ENCODE measurements at regions not wholly inside any gene's neighbourhood (a gene's known extent, or its start where the extent isn't known, plus 50 kb on each side); places are given as distances from the start of the nearest gene placed in this dataset.

DNA sequence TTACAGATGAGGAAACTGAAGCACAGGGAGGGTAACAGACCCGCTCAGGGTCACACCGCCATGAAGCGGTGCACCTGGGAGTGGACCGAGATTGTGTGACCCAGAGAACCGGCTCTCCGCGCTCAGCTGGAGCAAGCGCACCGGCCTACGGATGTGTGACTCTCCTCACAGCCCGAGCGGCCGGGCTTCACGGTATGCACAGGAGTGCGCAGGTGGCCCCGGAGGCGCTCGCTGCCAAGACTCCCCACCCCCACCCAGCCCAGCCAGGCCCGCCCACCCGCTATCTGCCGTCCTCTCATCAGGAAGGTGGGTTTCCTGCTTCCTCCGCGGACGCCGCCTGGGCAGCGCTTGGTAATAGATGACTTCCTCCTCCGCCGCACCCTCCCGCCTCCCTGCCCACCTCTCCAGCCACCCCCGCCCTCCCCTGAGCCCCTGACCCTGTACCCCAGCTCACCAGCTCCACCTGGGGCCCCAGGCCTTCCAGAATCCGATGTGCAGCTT, 110.7 kb downstream of the NCOR2 start:
- TF ChIP-seq SPI1 (IDR thresholded peaks at IDR 0.05; ENCODE audit: borderline replicate concordance, low read depth), result no peak
- TF ChIP-seq CTCF (IDR thresholded peaks at IDR 0.05; ENCODE audit: insufficient read depth, low read length), result no peak
- no peak for TF ChIP-seq POLR2AphosphoS5 (IDR thresholded peaks at IDR 0.05; ENCODE audit: low read depth)
- TF ChIP-seq, protein P1, sequence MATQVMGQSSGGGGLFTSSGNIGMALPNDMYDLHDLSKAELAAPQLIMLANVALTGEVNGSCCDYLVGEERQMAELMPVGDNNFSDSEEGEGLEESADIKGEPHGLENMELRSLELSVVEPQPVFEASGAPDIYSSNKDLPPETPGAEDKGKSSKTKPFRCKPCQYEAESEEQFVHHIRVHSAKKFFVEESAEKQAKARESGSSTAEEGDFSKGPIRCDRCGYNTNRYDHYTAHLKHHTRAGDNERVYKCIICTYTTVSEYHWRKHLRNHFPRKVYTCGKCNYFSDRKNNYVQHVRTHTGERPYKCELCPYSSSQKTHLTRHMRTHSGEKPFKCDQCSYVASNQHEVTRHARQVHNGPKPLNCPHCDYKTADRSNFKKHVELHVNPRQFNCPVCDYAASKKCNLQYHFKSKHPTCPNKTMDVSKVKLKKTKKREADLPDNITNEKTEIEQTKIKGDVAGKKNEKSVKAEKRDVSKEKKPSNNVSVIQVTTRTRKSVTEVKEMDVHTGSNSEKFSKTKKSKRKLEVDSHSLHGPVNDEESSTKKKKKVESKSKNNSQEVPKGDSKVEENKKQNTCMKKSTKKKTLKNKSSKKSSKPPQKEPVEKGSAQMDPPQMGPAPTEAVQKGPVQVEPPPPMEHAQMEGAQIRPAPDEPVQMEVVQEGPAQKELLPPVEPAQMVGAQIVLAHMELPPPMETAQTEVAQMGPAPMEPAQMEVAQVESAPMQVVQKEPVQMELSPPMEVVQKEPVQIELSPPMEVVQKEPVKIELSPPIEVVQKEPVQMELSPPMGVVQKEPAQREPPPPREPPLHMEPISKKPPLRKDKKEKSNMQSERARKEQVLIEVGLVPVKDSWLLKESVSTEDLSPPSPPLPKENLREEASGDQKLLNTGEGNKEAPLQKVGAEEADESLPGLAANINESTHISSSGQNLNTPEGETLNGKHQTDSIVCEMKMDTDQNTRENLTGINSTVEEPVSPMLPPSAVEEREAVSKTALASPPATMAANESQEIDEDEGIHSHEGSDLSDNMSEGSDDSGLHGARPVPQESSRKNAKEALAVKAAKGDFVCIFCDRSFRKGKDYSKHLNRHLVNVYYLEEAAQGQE (IDR thresholded peaks at IDR 0.05; ENCODE audit: insufficient replicate concordance, low read depth), result no peak

Data from HL-60 (cell line).